AG04450 (cell line): ENCODE measurements at regions not wholly inside any gene's neighbourhood (a gene's known extent, or its start where the extent isn't known, plus 50 kb on each side); places are given as distances from the start of the nearest gene placed in this dataset.

ENCODE experiments used
- CTCF ChIA-PET: fragments of 300-600, 350-600 bp; formaldehyde crosslinking; extraction: SDS; loops from one replicate; lab custom pipeline; 2022; ENCODE audit warnings: antibody characterized with exemption, inconsistent platforms; lab: Charles Lee
- POLR2A ChIA-PET: fragments of 350-600 bp; formaldehyde crosslinking; extraction: SDS; loops from one replicate; lab custom pipeline; 2021; ENCODE audit warnings: antibody characterized with exemption, inconsistent platforms; lab: Yijun Ruan, JAX
- DNase-seq: peaks from one replicate; pipeline ENCODE4 v3.0.0-alpha.2; 2011; ENCODE audit warnings: low read depth, low spot score
- H3K27ac ChIP-seq: one replicate; pipeline ENCODE4 v1.5.1; 2012; ENCODE audit warnings: low read depth, low read length, control low read depth
- H3K27me3 ChIP-seq: one replicate; pipeline ENCODE4 v1.6.0; 2012; ENCODE audit warnings: low read length; ENCODE audit not compliant: control insufficient read depth, insufficient read depth
- H3K4me3 ChIP-seq: 2 replicates; pipeline ENCODE4 v1.5.1; 2011; ENCODE audit warnings: mild to moderate bottlenecking, low read depth, low read length, control low read depth
- H3K9me3 ChIP-seq: 2 replicates; pipeline ENCODE4 v1.5.1; 2012; ENCODE audit warnings: low read length; ENCODE audit not compliant: control insufficient read depth, insufficient read depth
- TF ChIP-seq, protein P1 (sequence below): IDR thresholded peaks from 2 replicates; pipeline ENCODE4 v1.5.1; 2011; ENCODE audit warnings: low read depth, low read length, control low read depth, inconsistent platforms

DNA sequence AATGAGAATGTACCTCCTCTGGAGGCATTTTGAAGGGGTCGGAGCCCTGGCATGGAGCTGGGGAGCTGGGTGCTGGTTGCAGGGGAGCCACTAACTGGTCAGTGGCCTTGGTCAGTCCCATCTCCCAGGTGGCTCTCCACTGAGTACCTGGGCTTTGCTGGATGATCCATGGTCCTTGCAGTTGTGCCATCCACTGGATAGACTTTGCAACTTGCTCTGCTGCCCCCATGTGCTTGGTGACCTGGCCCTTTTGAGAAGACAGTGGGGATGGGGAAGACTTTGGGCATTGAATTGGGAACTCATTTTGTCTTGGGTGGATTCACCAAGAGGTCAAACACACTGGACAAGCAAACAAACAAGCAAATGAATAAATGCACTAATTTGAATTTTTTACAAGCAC lies 263.9 kb downstream of the MYCN start:
- Histone ChIP-seq H3K27ac (no peak overlapping the region), H3K4me3 (no peak overlapping the region), H3K9me3 (peaks cover 43% of the 10 kb centered on the region), H3K27me3 (no peaks in the 10 kb centered on the region)
- TF ChIP-seq, protein P1, sequence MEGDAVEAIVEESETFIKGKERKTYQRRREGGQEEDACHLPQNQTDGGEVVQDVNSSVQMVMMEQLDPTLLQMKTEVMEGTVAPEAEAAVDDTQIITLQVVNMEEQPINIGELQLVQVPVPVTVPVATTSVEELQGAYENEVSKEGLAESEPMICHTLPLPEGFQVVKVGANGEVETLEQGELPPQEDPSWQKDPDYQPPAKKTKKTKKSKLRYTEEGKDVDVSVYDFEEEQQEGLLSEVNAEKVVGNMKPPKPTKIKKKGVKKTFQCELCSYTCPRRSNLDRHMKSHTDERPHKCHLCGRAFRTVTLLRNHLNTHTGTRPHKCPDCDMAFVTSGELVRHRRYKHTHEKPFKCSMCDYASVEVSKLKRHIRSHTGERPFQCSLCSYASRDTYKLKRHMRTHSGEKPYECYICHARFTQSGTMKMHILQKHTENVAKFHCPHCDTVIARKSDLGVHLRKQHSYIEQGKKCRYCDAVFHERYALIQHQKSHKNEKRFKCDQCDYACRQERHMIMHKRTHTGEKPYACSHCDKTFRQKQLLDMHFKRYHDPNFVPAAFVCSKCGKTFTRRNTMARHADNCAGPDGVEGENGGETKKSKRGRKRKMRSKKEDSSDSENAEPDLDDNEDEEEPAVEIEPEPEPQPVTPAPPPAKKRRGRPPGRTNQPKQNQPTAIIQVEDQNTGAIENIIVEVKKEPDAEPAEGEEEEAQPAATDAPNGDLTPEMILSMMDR = no peak
- CTCF ChIA-PET = no interaction called here
- DNase-seq = no peak
- POLR2A ChIA-PET = no interaction called here

DNA sequence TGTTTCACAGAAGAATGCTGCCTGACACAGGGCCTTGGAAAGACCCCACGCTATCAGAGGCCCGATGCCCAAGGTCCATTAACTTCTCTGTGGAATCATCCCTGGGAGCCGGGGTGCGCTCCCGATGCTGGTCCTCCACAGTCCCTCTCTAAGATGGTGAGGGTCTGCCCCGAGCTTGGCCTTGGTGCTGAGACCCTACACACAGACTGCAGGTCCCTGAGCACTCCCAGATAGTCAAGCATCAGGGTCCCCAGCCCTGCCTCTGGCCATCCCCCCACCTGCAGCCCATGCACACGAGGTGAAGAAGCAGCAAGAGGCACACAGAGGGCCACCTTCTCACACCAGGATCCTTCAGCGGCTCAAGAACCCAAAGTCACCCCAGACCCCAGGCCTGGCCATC lies 263.3 kb downstream of the MYCN start:
- Histone ChIP-seq H3K27me3 (no peaks in the 10 kb centered on the region), H3K4me3 (no peak overlapping the region), H3K27ac (no peak overlapping the region), H3K9me3 (peaks cover 47% of the 10 kb centered on the region)
- POLR2A ChIA-PET = no interaction called here
- CTCF ChIA-PET = no interaction called here
- no peak for DNase-seq
- TF ChIP-seq, protein P1 = no peak

DNA sequence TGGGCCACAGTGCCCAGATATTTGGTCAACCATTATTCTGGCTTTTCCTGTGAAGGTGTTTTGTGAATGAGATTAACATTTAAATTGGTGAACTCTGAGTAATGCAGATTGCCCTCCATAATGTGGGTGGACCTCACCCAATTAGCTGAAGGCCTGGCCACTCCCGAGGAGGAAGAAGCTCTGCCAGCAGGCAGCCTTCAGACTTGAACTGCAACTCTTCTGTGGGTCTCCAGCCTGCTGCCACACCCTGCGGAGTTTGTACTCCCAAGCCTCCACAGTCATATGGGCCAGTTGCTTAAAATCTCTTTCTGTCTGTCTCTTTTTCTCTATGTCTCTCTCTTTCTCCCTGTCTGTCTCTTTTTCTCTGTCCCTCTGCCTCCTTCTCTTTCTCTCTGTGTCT lies 262.7 kb downstream of the MYCN start:
- CTCF ChIA-PET = no interaction called here
- Histone ChIP-seq H3K4me3 (no peak overlapping the region), H3K27me3 (no peaks in the 10 kb centered on the region), H3K9me3 (peaks cover 47% of the 10 kb centered on the region), H3K27ac (no peak overlapping the region)
- POLR2A ChIA-PET = no interaction called here
- TF ChIP-seq, protein P1 = no peak
- no peak for DNase-seq

DNA sequence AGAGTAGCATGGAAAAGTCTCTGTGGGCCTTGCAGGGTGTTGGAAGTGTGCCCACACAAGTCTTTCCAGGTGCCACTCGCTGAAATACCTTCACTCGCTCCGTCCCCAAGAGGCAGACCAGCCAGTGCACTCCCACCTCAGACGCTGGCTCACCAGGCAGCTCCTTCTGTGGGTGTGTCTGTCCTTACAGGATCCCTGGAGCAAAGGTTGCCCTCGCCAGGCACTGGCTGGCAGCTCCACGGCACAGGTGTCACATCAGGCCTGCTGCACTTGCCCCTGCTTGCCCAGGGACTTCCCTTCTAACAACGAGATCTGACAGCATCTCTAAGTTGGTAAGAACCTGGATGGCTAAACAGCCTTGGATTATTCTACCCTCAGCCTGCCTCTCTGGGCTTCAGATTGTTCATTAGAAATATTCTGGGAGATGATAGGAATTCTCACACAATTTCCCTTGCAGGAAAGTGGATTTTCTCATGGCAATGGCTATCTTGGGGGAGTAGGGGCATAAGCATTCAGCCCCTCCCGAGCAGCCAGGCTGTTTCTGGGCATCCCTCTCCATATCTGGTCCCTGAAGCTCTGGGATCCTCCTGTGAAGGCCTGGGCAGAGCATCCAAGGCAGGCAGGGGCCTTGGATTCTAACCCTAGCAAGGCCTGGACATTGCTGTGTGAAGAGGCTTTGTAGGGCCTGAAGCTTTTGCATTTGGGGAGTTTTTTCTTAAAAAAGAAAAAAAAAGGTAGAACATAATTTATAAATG lies 262.1 kb downstream of the MYCN start:
- TF ChIP-seq, protein P1 = no peak
- Histone ChIP-seq H3K27ac (no peak overlapping the region), H3K9me3 (peaks cover 52% of the 10 kb centered on the region), H3K27me3 (no peaks in the 10 kb centered on the region), H3K4me3 (no peak overlapping the region)
- ChIA-PET CTCF (no interaction called here), POLR2A (no interaction called here)
- no peak for DNase-seq

DNA sequence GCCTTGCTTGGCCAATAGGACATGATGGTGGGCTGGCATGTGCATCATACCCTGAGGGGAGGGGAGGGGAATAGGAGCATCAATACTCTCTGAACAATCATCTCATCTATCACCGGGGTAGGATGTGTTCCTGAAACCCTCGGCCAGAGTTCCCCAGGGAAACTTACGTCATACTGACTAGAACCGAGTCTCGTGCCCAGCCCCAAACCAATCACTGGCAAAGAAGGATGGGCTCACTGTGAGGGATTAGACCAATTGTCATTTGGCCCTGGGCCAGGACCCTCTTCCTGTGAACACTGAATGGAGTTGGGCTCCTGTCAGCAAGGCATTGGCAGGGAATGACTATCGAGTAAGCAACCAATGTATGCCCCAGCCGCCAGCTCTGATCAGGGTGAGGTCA lies 261.5 kb downstream of the MYCN start:
- CTCF ChIA-PET = no interaction called here
- no peak overlapping the region for H3K4me3 ChIP-seq
- POLR2A ChIA-PET = no interaction called here
- peaks cover 58% of the 10 kb centered on the region for H3K9me3 ChIP-seq
- TF ChIP-seq, protein P1 = no peak
- H3K27me3 ChIP-seq = no peaks in the 10 kb centered on the region
- DNase-seq = no peak
- no peak overlapping the region for H3K27ac ChIP-seq
